Stimulated activated CD8-positive, alpha-beta memory T cell treated with anti-CD3 and anti-CD28 coated beads, Interleukin-7, amount 100 ng/mL, for 4 hours (primary cell): ENCODE measurements at regions not wholly inside any gene's neighbourhood (a gene's known extent, or its start where the extent isn't known, plus 50 kb on each side); places are given as distances from the start of the nearest gene placed in this dataset.

Source experiments
- DNase-seq, 2 donors: peaks; one replicate each; pipeline ENCODE4 v3.0.0-alpha.2; 2020; ENCODE audit warnings: low read depth in 2 of 2

DNA sequence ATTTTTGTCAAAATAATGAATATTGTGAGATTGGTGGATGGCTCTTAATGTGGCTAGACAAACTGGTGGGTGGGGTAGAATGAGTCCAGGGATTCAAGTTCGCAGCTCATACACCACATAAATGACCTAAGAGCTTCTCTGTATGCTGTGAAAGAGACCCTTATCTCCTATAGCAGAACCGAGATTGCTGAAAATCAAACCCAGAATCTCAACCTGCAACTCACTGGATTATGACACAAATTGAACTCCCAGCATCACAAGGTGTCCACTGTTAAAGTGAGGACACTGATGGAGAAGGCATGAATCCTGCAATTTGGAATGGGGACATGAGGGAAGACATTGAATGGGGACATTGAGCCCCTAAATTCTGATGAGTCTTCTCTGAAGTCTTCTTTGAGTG lies 51.3 kb upstream of the CNKSR3 start:
- DNase-seq, result no peak

DNA sequence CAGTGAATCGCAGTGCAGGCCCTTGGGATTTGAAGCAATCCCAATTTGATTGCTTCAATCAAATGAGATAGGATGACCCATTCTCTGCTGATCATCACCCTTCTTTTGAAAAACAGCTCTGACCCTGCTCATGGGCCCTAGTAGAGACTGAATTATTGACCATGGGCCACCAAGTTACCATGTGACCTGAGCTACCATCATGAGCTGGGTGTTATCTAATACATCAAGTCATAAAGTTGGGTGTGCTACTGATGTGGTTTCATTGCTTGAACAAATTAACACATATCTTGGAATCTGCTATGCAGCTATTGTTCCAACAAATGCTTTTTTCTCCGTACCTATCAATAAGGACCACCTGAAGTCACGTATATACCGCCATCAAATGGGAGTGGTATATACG lies 54.8 kb upstream of the CNKSR3 start:
- no peak for DNase-seq

DNA sequence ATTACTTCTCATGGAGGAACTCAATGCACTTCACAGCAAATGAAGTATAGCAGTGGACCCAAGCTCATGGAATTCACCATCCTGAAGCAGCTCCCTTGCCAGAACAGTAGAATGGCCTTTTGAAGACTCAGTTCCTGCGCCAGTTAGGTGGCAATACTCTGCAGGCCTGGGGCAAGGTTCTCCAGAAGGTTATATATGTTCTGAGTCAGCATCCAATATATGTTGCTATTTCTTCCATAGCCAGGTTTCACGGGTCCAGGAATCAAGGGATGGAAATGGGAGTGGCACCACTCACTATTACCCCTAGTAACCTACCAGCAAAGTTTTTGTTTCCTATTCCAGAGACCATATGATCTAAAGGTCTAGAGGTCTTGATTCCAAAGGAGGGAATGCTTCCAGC lies 56.4 kb upstream of the CNKSR3 start:
- DNase-seq, result no peak

DNA sequence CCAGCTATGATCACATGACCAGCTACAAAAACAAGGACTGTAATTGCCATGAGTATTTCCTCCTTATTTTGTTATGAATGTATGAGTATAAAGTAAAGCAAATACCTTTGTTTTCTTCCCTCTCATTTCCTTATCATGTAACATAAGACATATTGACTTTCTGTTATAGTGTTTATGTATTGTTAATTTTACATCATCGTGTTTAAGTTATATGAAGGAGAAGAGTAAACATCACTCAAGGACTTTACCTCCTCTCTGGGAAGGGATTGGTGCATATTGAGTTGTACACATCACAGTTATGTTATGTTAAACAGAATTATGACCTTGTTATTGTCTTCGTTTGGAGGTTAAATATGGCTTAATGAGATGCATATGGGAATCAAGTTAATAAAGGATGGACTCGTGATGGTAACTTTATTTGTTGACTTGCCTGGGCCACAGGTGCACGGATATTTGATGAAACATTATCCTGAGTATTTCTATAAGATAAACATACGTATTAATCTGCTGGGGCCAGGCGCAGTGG lies 57.3 kb upstream of the CNKSR3 start:
- DNase-seq, result no peak

DNA sequence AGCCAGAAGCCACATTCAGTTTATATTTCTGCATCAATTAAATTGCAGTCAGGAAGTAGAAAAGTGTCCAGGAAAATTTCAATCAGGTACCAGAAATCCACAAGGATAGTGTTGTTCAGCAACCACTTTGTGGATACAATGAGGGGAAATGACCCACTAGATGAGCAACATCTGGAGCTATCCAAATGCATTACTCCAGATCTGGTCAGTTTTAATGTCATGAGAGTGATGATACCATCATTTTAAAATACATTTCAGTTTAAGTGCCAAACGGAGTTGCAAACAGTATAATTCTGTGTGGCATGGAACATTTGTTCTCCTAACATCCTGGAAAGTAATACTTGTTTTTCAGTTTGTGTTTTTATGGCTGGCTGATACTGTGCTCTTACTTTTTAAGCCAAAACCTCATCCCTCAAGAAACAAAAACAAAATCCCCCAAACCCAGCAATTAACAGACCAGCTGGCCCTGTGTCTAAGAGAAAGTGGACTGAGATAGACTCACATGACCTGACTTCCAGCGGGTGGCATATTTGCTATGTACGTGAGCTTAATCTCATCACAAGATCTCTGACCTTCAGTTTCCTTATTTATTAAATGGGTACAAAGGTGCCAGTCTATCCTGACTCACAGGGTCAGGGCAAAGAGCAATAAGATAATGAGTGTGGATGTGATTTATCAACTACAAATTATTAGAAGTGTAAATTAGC lies 58.8 kb upstream of the CNKSR3 start:
- no peak for DNase-seq

DNA sequence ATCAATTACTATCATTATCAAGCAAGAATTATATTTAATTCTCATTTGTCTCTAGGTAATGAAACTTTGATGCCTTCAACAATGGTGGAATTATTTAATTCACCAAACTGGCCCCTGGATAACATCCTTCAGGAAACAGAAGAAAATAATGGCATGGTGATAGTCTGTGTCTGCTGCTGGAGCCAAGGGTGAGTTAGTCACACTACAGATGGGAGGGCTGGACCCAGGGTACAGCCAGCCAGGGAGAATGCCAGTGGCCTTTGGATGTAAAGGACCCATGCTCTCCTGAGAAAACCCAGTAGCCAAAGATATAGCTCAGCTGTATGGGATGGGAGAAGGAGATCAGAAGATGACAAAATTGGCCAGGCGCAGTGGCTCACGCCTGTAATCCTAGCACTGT lies 60.0 kb upstream of the CNKSR3 start:
- no peak for DNase-seq

DNA sequence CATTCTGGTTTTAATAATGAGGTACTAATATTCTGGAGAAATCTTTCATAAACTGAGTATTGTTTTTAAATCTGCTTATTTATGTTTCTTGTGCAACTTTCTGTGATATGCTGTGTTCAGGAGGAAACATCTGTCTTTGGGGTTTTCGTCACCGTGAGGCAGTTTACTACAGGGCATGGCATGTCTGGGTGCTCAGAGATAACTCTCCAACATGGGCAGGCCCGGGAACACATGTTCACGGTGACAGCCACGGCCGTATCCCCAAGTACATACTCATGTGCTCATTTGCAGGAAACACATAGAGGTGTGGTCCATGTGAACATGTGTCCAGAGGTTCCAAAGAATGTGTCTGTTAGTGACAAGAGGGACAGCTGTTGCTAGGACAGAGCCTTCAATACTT lies 62.1 kb upstream of the CNKSR3 start:
- no peak for DNase-seq

DNA sequence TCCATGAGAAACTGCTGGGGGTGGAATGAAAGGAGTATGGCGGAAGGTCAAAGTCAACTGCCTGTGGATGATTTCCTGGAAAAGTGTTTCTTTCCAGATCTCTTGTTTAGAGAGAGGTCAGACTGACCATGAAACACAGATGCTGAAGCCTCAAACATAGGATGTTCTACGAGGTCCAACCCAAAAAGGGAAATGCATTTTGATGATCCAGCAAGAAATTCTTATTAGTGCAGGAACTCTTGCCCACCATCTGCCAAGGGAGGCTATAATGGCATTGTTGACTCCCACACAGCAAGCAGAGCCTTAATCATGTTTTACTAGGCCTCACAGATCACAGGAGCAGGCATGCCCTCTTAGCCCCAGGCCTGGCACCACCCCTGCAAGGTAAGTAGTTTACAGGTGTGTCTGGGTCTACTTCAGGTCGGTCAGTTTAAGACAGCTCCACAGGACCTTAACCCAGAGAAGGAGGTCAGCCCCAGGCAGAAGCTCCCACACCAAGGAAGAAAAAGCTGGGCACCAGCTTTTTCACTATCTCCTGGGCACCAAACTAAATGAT lies 67.6 kb upstream of the CNKSR3 start:
- DNase-seq, result no peak

DNA sequence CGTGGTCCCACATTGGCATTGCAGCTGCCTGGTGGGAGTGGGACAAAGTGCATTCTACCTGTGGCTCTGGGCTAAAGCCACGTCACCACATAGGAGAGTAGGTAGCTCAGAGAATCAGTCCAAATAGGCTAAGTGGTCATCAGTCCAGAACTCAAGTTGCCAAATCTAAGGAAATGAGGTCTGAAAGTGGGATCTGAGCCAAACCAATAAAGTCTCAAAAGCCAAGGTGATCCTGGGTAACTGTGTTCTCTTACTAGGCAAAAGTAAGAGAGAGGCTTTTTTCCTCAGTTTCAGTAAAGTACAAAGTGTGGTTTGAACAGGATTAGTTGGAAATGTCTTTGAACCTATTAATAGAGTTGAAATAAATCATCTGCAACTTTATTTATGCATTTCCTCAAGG lies 68.6 kb upstream of the CNKSR3 start:
- DNase-seq, result no peak

DNA sequence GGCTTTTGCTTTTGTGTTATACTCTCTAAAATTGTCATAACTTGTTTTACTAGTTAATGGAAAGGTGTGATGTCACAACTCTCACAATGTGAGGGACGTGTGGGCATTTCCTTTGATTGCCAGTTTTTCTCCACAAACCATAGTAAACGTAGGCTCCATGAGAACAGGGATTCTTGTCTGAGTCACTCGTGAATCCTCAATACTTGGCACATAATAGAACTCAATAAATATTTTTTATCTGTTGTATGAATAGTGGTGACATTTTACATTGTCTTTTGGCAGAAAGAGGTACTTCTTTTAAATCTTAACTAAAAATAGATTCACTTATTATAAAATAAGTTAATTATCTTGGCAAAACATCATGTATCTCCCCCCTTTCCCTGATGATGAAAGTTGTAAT lies 69.0 kb upstream of the CNKSR3 start:
- no peak for DNase-seq

DNA sequence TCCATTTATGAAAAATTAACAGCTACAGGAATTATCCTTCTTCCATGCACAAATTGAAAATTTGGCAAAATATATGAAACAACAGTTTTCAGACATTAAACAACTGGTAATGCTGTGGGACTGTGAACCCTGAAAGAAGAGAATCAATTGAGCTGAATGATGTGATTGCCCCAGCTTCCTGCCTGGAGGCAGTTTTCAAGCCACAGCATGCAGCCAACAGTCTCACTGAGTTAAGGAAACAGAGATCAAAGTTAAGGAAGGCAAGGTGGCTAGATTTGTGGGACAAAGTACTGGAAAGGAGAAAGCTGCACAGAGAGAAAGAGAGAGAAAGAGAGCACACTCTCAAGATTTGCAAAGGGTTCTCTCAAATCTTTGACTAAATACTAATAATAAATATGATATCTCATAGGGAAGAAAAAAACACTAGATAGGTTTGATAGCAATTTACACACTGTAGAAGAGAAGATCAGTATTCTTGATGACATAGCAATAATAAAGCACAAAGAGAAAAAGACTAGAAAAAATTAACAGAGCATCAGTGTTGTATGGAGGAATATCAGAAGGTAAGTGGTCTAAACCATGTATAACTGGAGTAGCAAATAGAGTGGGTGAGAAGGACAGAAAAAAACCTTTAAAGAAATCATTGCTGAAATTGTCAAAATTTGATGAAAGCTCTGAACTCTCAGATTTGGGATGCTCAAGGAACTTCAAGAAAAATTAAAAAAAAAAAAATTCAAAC lies 70.1 kb upstream of the CNKSR3 start:
- no peak for DNase-seq

DNA sequence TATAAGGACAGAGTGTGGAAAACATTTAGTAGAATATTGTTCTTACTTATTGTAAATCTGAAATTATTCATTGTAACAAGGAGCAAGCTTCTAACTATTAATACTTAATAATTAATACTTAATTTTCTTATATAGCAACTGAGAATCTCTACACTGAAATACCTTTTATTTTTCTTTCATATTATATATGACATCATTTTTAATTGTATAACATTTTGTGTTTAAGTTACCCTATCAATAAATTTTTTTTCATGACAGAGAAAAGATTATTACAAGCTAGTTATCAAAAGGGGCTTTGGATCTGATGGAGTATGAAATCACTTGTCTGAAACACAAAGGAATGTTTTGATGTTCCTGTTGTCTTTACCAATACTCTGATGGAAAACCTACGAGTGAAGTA lies 72.2 kb upstream of the CNKSR3 start:
- DNase-seq, result no peak

DNA sequence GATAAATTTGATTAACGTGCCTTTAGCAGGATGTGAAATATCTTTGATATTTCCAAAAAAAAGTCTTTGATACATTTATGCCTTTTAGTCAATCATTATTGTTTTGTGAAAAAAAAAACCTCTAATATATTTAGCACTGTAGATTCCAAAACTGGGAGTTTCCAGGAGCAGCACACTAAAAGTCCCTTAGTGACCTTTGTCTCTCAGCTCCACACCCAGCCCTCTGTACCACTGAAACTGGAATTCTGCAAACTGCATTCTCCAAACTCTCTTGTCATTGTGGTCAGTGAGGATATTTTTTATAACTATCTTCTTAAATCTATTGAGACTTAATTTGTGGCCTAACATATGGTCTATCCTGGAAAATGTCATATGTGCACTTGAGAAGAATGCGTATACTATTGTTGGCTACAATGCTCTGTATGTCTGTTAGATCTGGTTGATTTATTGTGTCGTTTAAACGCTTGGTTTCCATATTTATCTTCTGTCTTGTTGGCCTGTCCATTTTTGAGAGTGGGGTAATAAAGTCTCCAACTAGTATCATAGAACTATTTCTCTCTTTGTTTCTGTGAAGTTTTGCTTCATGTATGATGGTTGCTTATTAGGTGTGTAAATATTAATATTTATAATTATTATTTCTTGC lies 73.2 kb upstream of the CNKSR3 start:
- DNase-seq, result no peak

DNA sequence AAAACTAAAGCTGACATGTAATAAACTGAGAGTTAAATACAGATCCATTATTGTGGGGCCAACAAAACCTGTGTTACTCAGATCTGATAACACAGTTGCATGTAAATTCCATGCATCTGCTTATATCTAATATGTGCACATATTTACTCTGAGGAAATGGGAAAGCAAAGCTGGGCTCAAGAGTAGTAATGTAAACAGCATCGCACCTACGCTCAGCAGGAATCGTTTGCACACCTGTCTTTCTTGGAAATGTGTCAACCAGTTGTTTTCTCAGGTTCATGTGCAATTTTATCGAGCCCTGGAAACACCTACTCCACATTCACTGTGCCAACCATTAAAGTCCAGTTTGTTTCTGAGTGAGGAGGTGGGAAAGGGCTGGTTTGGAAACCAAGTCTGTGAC lies 80.3 kb upstream of the CNKSR3 start:
- DNase-seq, result no peak

DNA sequence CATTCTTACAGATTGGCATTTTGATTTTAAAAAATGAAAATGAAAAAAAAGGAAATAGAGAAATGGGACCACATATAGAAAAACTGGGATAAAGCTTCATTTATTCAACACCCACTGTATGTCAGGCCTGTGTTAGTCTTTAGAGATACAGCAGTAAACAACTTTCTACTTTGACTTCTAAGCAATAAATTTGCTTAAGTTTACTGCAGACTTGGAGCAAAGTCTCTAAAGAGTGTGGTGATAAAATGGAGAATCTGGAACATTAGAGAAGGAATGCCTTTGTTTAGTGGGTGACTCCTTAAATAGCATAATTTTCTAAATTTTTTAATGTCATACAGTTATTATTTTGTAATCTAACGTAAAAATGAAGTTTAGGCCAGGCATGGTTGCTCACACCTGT lies 80.7 kb upstream of the CNKSR3 start:
- no peak for DNase-seq

DNA sequence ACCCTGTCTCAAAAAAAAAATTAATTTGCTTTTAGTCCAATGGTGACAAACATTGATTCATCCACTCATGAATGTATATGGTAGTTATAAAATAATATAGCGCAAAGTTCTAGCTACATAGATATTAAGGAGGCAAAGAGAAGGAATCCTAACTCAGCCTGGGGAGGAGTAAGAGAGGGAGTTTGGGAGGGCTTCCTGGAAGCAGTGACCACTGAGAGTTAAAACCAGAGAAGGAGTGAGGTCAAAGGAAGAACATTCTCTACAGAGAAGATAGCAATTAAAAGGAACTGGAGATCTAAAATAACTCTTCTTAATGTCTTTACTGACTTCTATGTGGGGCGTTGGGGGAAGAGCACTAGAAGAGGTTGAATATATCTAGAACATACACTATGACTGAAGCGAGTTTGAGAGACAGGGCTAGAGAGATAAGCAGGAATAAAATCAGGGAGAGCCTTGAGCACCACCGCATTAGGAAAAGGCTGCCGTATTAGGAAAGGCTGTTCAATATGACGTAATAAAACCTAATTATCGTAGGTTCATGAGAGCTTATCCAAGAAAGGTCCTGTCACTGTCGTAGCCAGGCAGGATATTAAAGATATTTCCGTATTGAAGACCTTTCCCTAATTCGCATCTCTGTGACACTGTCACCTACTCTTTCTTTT lies 81.8 kb upstream of the CNKSR3 start:
- DNase-seq, result no peak

DNA sequence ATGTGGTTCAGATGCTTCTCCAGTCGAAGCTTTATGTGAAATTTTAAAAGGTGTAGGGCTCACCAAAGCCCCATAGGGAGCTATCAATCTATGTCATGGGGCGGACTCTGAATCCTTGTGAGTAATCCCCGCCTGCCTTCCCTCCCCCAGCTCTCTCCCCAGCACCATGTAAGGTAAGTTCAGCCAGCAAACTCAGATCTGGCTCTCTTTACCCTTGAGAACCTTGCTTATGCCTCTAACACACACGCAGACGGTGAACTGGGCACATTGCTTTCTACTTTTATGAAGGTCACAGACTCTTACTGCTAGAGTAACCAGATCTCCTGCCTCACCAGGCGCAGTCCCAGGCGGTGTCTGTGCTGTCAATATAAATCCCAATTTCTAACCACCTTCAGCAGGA lies 82.6 kb upstream of the CNKSR3 start:
- no peak for DNase-seq

DNA sequence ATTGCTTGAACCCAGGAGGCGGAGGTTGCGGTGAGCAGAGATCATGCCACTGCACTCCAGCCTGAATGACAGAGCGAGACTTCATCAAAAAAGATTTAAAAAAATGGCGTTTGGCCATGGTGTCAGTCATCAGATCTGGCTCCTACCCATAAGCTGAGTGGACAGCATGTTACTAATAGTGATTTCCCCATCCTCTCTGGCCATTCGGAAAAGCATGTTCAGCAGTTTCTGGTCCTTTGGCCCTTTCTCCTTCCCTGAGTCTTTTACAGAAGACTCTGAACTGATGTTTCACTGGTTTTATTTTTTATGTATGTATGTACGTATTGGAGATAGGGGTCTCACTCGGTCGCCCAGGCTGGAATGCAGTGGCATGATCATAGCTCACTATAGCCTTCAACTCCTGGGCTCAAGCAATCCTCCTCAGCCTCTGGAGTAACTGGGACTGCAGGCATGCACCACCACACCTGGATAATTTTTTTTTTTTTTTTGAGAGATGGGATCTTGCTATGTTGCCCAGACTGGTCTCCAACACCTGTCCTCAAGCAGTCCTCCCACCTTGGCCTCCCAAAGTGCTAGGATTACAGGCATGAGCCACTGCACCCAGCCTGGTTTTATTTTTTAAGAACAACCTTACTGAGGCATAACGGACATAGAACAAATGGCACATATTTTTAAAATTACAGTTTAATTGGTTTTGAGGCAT lies 84.2 kb upstream of the CNKSR3 start:
- DNase-seq, result no peak

DNA sequence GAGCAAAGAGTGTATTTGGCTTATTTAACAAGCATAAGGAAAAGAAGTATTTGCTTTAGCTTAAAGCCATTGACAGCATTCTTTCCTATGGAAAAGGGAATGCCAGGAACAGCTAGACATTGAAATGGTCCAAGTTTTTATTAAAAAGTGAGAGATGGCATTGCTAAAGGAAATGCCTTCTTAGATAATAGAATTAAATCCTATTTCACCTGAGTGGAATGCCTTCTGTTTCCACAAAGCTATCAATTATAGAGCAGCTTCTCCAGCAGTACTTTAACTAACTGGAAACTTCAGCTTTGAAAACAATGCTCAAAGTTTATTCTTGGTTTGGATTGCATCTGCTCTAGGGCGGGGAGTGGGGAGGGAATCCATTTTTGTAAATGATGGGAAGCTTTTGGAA lies 85.1 kb upstream of the CNKSR3 start:
- no peak for DNase-seq

DNA sequence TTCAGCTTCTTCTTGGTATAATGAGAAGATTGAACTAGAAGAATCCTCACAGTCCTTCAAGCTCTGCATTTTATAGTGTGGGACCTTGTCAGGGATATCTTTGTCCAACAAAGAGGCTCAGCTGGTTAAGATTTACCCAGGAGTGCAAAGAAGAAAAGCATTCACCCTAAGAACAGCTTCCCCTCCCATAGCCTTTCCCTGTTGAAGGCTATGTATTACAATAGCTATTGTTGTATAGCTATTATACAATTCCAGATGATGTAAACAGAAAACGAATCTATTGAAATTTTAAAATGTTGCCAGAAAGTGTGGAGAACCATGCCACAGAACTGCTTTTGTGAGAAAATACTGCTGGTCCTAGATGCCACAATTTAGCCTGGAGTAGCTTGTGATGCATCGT lies 85.5 kb upstream of the CNKSR3 start:
- DNase-seq, result no peak

DNA sequence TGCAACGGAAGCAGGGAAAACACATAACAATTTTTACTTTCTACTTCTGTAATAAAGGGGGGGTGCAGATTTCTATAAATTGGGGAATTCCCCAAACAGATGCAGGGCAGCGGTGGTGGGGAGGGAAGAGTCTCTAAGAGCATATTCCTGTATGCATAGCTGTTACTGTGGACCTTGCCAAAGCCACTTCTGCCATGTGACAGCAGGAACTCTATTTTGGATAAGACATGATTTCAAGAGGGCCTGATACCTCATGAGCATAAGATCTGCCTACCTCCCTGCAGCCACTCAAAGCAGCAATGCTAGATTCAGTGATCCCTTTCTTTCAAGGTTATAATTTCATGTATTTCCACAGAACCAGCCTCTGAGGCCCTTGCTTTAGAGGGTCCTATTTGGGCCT lies 86.2 kb upstream of the CNKSR3 start:
- no peak for DNase-seq

DNA sequence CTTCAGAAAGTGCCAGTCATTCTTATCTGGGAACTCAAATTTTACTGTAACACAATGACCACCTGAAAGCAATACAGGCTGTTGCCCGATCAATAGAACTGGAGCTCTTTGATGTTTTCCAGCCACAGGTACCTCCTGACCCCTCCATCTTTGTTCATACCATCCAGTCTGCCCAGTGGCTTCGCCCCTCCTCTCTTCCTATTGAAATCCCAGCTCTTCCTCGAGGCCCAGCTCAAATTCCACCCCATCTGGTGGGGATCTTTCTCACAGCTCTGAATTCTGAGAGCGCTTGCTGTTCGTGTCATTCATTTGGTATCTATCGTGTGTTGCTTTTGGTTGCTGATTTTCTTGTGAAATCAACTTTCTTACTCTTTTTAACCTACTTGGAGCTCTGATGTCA lies 87.9 kb upstream of the CNKSR3 start:
- DNase-seq, result no peak
